GM23248 (cell line): ENCODE measurements at regions not wholly inside any gene's neighbourhood (a gene's known extent, or its start where the extent isn't known, plus 50 kb on each side); places are given as distances from the start of the nearest gene placed in this dataset.

Experiments used
- EZH2 ChIP-seq: fragments of 200-600 bp; sonication (generic); IDR thresholded peaks from 2 replicates; pipeline ENCODE4 v1.6.1; 2018; ENCODE audit warnings: antibody characterized with exemption, mild to moderate bottlenecking; ENCODE audit not compliant: insufficient read depth, poor library complexity, severe bottlenecking
- EZH2phosphoT487 ChIP-seq: fragments of 200-600 bp; sonication (generic); IDR thresholded peaks from 2 replicates; pipeline ENCODE4 v1.6.1; 2018; ENCODE audit warnings: antibody characterized with exemption, moderate library complexity, mild to moderate bottlenecking, low read depth; ENCODE audit not compliant: insufficient read depth

GRCh38 chr6:85824329-85824728 is 181.6 kb upstream of the SYNCRIP start:
- TF ChIP-seq EZH2 (no peak), EZH2phosphoT487 (no peak)
